B cell (primary cell): ENCODE measurements at regions not wholly inside any gene's neighbourhood (a gene's known extent, or its start where the extent isn't known, plus 50 kb on each side); places are given as distances from the start of the nearest gene placed in this dataset.

Experiments
- ATAC-seq: fragments of 200-7000 bp; cut with Tn5 transposase; one replicate; pipeline ENCODE4 v1.10.0; 2021; ENCODE audit warnings: low read depth, mild to moderate bottlenecking, moderate number of reproducible peaks, moderate library complexity
- CTCF ChIA-PET: fragments of 350-600 bp; sonication (Branson Sonifier 250); formaldehyde crosslinking; loops from one replicate; lab custom pipeline; 2021; ENCODE audit warnings: antibody characterized with exemption, inconsistent platforms; lab: Charles Lee
- POLR2A ChIA-PET: fragments of 350-600 bp; sonication (Branson Sonifier 250); formaldehyde crosslinking; loops from one replicate; lab custom pipeline; 2021; ENCODE audit warnings: antibody characterized with exemption; lab: Charles Lee
- DNase-seq: peaks from one replicate; pipeline ENCODE4 v3.0.0; 2013
- H2AFZ ChIP-seq: 2 replicates; pipeline ENCODE4 v1.6.1; 2012; ENCODE audit warnings: mild to moderate bottlenecking, low read depth, low read length; ENCODE audit not compliant: insufficient read depth, poor library complexity, severe bottlenecking
- H3K27ac ChIP-seq, 2 donors: 1 replicate in 1 of 2; 2 replicates in 1 of 2; pipeline ENCODE4 v1.5.1; 2012 to 2013; ENCODE audit warnings: low read length in 2 of 2, mild to moderate bottlenecking in 2 of 2, moderate library complexity in 1 of 2
- H3K27me3 ChIP-seq, 4 experiments: fragments of 200-600 bp in 1 of 4; sonication (generic) in 1 of 4; replicated peaks in 1 of 4; 1 replicate in 2 of 4; 2 replicates in 2 of 4; pipeline versions ENCODE4 v1.6.1 to v1.7.0; 2013 to 2016; ENCODE audit warnings: low read length in 3 of 4, mild to moderate bottlenecking in 2 of 4, mixed read lengths in 1 of 4, moderate library complexity in 1 of 4; ENCODE audit not compliant: insufficient read depth in 4 of 4, control insufficient read depth in 3 of 4; ENCODE audit errors: control extremely low read depth in 1 of 4
- H3K36me3 ChIP-seq, 2 experiments: replicated peaks in 1 of 2; 1 replicate in 1 of 2; 2 replicates in 1 of 2; pipeline versions ENCODE4 v1.6.1 to v1.7.1; 2013; ENCODE audit warnings: low read length in 1 of 2; ENCODE audit not compliant: insufficient read depth in 2 of 2, control insufficient read depth in 1 of 2; ENCODE audit errors: control extremely low read depth in 1 of 2, extremely low read depth in 1 of 2
- H3K4me1 ChIP-seq, 2 donors: fragments of 200-600 bp in 1 of 2; sonication (generic) in 1 of 2; 1 replicate in 1 of 2; 2 replicates in 1 of 2; pipeline versions ENCODE4 v1.5.1 to v1.6.1; 2013 to 2017; ENCODE audit warnings: low read length in 2 of 2; ENCODE audit not compliant: control insufficient read depth in 2 of 2, insufficient read depth in 2 of 2
- H3K4me2 ChIP-seq: replicated peaks from 2 replicates; pipeline ENCODE3; 2012; ENCODE audit warnings: mild to moderate bottlenecking, low read depth, low read length; ENCODE audit not compliant: poor library complexity, severe bottlenecking
- H3K4me3 ChIP-seq, 5 experiments: fragments of 200-600 bp in 1 of 5; sonication (generic) in 1 of 5; 1 replicate in 3 of 5; 2 replicates in 2 of 5; pipeline versions ENCODE4 v1.5.1 to v1.7.0; 2011 to 2016; ENCODE audit warnings: low read length in 4 of 5, mild to moderate bottlenecking in 4 of 5, low read depth in 2 of 5, control low read depth in 1 of 5, moderate library complexity in 1 of 5; ENCODE audit not compliant: insufficient read depth in 1 of 5; ENCODE audit errors: control extremely low read depth in 1 of 5, extremely low read depth in 1 of 5
- H3K79me2 ChIP-seq: fragments of 200-600 bp; sonication (generic); one replicate; pipeline ENCODE4 v1.6.0; 2016; ENCODE audit warnings: low read length; ENCODE audit not compliant: control insufficient read depth, insufficient read depth
- H3K9ac ChIP-seq: fragments of 200-600 bp; sonication (generic); 2 replicates; pipeline ENCODE4 v1.6.1; 2017; ENCODE audit warnings: mild to moderate bottlenecking, low read length, moderate library complexity
- H3K9me3 ChIP-seq, 3 donors: one replicate each; pipeline versions ENCODE4 v1.6.1 to v1.7.1; 2013; ENCODE audit warnings: low read length in 2 of 3; ENCODE audit not compliant: control insufficient read depth in 2 of 3, insufficient read depth in 1 of 3; ENCODE audit errors: control extremely low read depth in 1 of 3
- H4K20me1 ChIP-seq: 2 replicates; pipeline ENCODE4 v1.6.0; 2012; ENCODE audit warnings: mild to moderate bottlenecking, low read length; ENCODE audit not compliant: insufficient read depth, control insufficient read depth, poor library complexity, severe bottlenecking
- H3K27ac Mint-ChIP-seq: one replicate; pipeline ENCODE4 v1.8.0; 2021; ENCODE audit warnings: mixed read lengths
- H3K27me3 Mint-ChIP-seq: one replicate; pipeline ENCODE4 v1.8.0; 2021; ENCODE audit warnings: mixed read lengths
- H3K4me1 Mint-ChIP-seq: one replicate; pipeline ENCODE4 v1.8.0; 2021; ENCODE audit warnings: mixed read lengths
- H3K4me3 Mint-ChIP-seq: one replicate; pipeline ENCODE4 v1.8.0; 2021; ENCODE audit warnings: mixed read lengths
- H3K9me3 Mint-ChIP-seq: one replicate; pipeline ENCODE4 v1.8.0; 2022; ENCODE audit warnings: mixed read lengths; ENCODE audit not compliant: insufficient read depth
- CTCF ChIP-seq: fragments of 200-600 bp; IDR thresholded peaks from one replicate; pipeline ENCODE4 v1.8.0; 2022; ENCODE audit warnings: antibody characterized with exemption, mild to moderate bottlenecking
- EZH2 ChIP-seq: IDR thresholded peaks from 2 replicates; pipeline ENCODE4 v1.6.1; 2012; ENCODE audit warnings: borderline replicate concordance, low read depth, mild to moderate bottlenecking, moderate library complexity, low read length; ENCODE audit not compliant: insufficient read depth, poor library complexity, severe bottlenecking
- WGBS: methylation state at CpG from one replicate; pipeline ENCODE4 v1.1.5; 2013; ENCODE audit warnings: missing lambda C conversion rate; ENCODE audit not compliant: insufficient coverage; 5-methylcytosine and 5-hydroxymethylcytosine counted together
- intact Hi-C: fragments of 100-400 bp; cut with micrococcal nuclease; formaldehyde crosslinking; loops from one replicate; pipeline ENCODE4 v1.10.0; 2022

GRCh38 chr3:72126441-72127223, 341.7 kb upstream of the PROK2 start:
- H3K27me3 ChIP-seq = peaks cover 0 to 6% (median 0%) of the 10 kb centered on the region in 4 experiments
- H3K27ac ChIP-seq = no peak overlapping the region
- H3K4me1 Mint-ChIP-seq = peaks cover 3% of the 10 kb centered on the region
- intact Hi-C loops = no loop called here
- no peaks in the 10 kb centered on the region for H4K20me1 ChIP-seq
- H3K27ac Mint-ChIP-seq = no peak overlapping the region
- H3K27me3 Mint-ChIP-seq = no peaks in the 10 kb centered on the region
- H3K79me2 ChIP-seq = no peaks in the 10 kb centered on the region
- ChIA-PET POLR2A (no interaction called here), CTCF (no interaction called here)
- WGBS = 88% methylated on average over 3 of the region's 8 CpGs
- TF ChIP-seq CTCF = no peak
- no peaks in the 10 kb centered on the region for H3K36me3 ChIP-seq
- ATAC-seq = no peak
- H3K9me3 Mint-ChIP-seq = peaks cover 2% of the 10 kb centered on the region
- no peak overlapping the region for H3K4me3 ChIP-seq
- no peaks in the 10 kb centered on the region for H3K4me1 ChIP-seq
- peaks cover 0 to 5% (median 4%) of the 10 kb centered on the region in 3 donors for H3K9me3 ChIP-seq
- H3K4me2 ChIP-seq = no peak overlapping the region
- no peak for DNase-seq
- H3K9ac ChIP-seq = no peak overlapping the region
- no peak overlapping the region for H3K4me3 Mint-ChIP-seq
- no peak overlapping the region for H2AFZ ChIP-seq

DNA sequence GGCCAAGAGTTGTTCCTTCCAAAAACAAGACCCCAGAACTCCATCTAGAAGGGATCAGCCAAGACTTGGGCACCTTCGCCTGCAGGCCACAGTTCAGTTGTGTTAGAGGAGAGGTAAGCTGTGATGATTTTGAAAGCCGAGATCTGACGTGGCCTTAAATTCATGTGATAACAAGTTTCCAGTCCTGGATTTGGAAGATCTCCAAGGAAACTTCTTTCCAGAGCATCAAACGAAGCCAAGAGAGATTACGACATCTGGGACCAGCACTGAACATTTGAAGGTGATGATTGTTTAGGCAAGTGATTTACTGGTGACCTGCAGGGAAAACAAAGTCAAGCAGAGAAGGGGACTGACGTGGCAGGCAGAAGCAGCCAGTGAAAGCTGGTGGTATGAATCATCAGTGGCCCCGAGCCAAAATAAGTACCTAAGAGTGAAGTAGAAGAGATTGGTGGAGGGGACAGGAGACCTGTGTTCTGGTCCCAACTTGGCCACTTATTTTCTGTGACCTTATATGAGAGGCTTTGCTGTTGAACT, 339.0 kb upstream of the PROK2 start:
- TF ChIP-seq EZH2 (no peak), CTCF (no peak)
- intact Hi-C loops = no loop called here
- H4K20me1 ChIP-seq = no peaks in the 10 kb centered on the region
- H3K4me1 ChIP-seq = peaks cover 6 to 9% of the 10 kb centered on the region in 2 donors
- H3K4me2 ChIP-seq = no peak overlapping the region
- no peak overlapping the region for H3K9ac ChIP-seq
- 88% methylated on average over 5 of the region's 7 CpGs for WGBS
- Mint-ChIP-seq H3K27me3 (no peaks in the 10 kb centered on the region), H3K9me3 (no peaks in the 10 kb centered on the region), H3K4me1 (peaks cover 12% of the 10 kb centered on the region), H3K4me3 (no peak overlapping the region), H3K27ac (no peak overlapping the region)
- no peaks in the 10 kb centered on the region for H3K9me3 ChIP-seq
- POLR2A ChIA-PET = no interaction called here
- H3K36me3 ChIP-seq = no peaks in the 10 kb centered on the region
- CTCF ChIA-PET = no interaction called here
- H3K27me3 ChIP-seq = peaks cover 0 to 6% (median 0%) of the 10 kb centered on the region in 4 experiments
- H3K27ac ChIP-seq = no peak overlapping the region
- no peak for ATAC-seq
- H3K4me3 ChIP-seq = no peak overlapping the region
- no peaks in the 10 kb centered on the region for H3K79me2 ChIP-seq
- no peak for DNase-seq
- no peak overlapping the region for H2AFZ ChIP-seq
